ENCODE measurements at regions not wholly inside any gene's neighbourhood (a gene's known extent, or its start where the extent isn't known, plus 50 kb on each side); places are given as distances from the start of the nearest gene placed in this dataset.

GRCh38 chr12:118543651-118544050 is 167.3 kb downstream of the SUDS3 start:
- CTCF ChIA-PET (ENCODE audit: low intra/inter-chr PET ratio), result no interaction called here
- Histone ChIP-seq H3K79me2 (ENCODE audit: control insufficient read depth, insufficient read depth, low read length) (no peaks in the 10 kb centered on the region), H3K4me3 (no peak overlapping the region), H3K27ac (ENCODE audit: extremely low read depth, low read depth, low read length) (no peak overlapping the region), H2AFZ (ENCODE audit: low read depth, low read length) (no peak overlapping the region), H3K4me2 (ENCODE audit: insufficient read depth, low read length) (no peak overlapping the region), H3K9me1 (ENCODE audit: control insufficient read depth, insufficient read depth, low read length) (no peaks in the 10 kb centered on the region), H4K20me1 (replicated peaks; ENCODE audit: control insufficient read depth, insufficient read depth, low read length) (0 out of 2 replicates have a peak, but pooled peaks cover 3% of the 10 kb centered on the region), H3K4me1 (replicated peaks in 1 of 2; ENCODE audit: control insufficient read depth in 2 of 2, insufficient read depth in 2 of 2, low read length in 2 of 2) (no peaks in the 10 kb centered on the region; a peak in 1 of 5 replicates), H3K27me3 (ENCODE audit: control insufficient read depth in 2 of 2, insufficient read depth in 2 of 2, low read length in 2 of 2) (no peaks in the 10 kb centered on the region), H3K9ac (ENCODE audit: insufficient read depth in 1 of 2, low read depth in 2 of 2, low read length in 2 of 2) (no peak overlapping the region), H3K9me3 (replicated peaks; ENCODE audit: control insufficient read depth, insufficient read depth, low read depth, low read length) (no peaks in the 10 kb centered on the region), H3K36me3 (ENCODE audit: control insufficient read depth, insufficient read depth, low read length) (no peaks in the 10 kb centered on the region)
- BruUV-seq (replicated peaks), result no TSS peak
- ATAC-seq (no peak), FAIRE-seq (no peak), DNase-seq (ENCODE audit: extremely low read depth in 1 of 4, low spot score in 3 of 4) (no peak)
- intact Hi-C loops (cut with micrococcal nuclease), result no loop called here
- TF ChIP-seq CEBPG (CRISPR knock-in tag; IDR thresholded peaks at IDR 0.05) (no peak), CEBPG (tag; conservative IDR thresholded peaks at IDR 0.05 in 1 of 2, IDR thresholded peaks at IDR 0.05 in 1 of 2) (peak; percentile 28 to 31; a peak in 1 of 4 replicates)
- TF ChIP-seq, protein P1, sequence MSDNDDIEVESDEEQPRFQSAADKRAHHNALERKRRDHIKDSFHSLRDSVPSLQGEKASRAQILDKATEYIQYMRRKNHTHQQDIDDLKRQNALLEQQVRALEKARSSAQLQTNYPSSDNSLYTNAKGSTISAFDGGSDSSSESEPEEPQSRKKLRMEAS (CRISPR knock-in tag; IDR thresholded peaks at IDR 0.05), result no peak
- WGBS (ENCODE audit: insufficient coverage, low coverage, missing lambda C conversion rate), result 9% methylated on average over 4 of the region's 4 CpGs
- POLR2A ChIA-PET, result no interaction called here
- in situ Hi-C loops (cut with MboI), result no loop called here

GRCh38 chr12:118544569-118544968 is 168.2 kb downstream of the SUDS3 start:
- peak; percentile 61; the same call in 2 of the 3 replicates for ATAC-seq
- no peak overlapping the region for H3K9ac ChIP-seq (ENCODE audit: insufficient read depth in 1 of 2, low read depth in 2 of 2, low read length in 2 of 2)
- FAIRE-seq, result no peak
- no peak overlapping the region for H2AFZ ChIP-seq (ENCODE audit: low read depth, low read length)
- no peaks in the 10 kb centered on the region for H3K79me2 ChIP-seq (ENCODE audit: control insufficient read depth, insufficient read depth, low read length)
- in situ Hi-C loops (cut with MboI) (no loop called here), intact Hi-C loops (cut with micrococcal nuclease) (no loop called here)
- no TSS peak for BruUV-seq (replicated peaks)
- peak in 1 of 4 experiments; percentile 7 for DNase-seq (ENCODE audit: extremely low read depth in 1 of 4, low spot score in 3 of 4)
- POLR2A ChIA-PET, result interaction anchor here (0.5 kb wide), 1 partner anchor 438 kb away, joined by 3 read pairs; no protein-coding TSS in a partner anchor
- CTCF ChIA-PET (ENCODE audit: low intra/inter-chr PET ratio), result no interaction called here
- no peaks in the 10 kb centered on the region for H3K9me1 ChIP-seq (ENCODE audit: control insufficient read depth, insufficient read depth, low read length)
- no peaks in the 10 kb centered on the region for H4K20me1 ChIP-seq (replicated peaks; ENCODE audit: control insufficient read depth, insufficient read depth, low read length)
- 0% methylated on average over 1 of the region's 1 CpG for WGBS (ENCODE audit: insufficient coverage, low coverage, missing lambda C conversion rate)
- H3K4me2 ChIP-seq (ENCODE audit: insufficient read depth, low read length), result no peak overlapping the region
- H3K27me3 ChIP-seq (ENCODE audit: control insufficient read depth in 2 of 2, insufficient read depth in 2 of 2, low read length in 2 of 2), result no peaks in the 10 kb centered on the region
- H3K4me3 ChIP-seq, result no peak overlapping the region
- H3K27ac ChIP-seq (ENCODE audit: extremely low read depth, low read depth, low read length), result no peak overlapping the region
- no peaks in the 10 kb centered on the region; a peak in 1 of 5 replicates for H3K4me1 ChIP-seq (replicated peaks in 1 of 2; ENCODE audit: control insufficient read depth in 2 of 2, insufficient read depth in 2 of 2, low read length in 2 of 2)
- H3K9me3 ChIP-seq (replicated peaks; ENCODE audit: control insufficient read depth, insufficient read depth, low read depth, low read length), result no peaks in the 10 kb centered on the region
- H3K36me3 ChIP-seq (ENCODE audit: control insufficient read depth, insufficient read depth, low read length), result no peaks in the 10 kb centered on the region
- no peak for TF ChIP-seq ZC3H4 (CRISPR knock-in tag; IDR thresholded peaks at IDR 0.05; ENCODE audit: borderline replicate concordance)
- no peak for TF ChIP-seq GABPB1 (CRISPR knock-in tag; IDR thresholded peaks at IDR 0.05)
- no peak for TF ChIP-seq HDAC6 (IDR thresholded peaks at IDR 0.05; ENCODE audit: low read depth, low read length)
- peak; percentile 54; the same call in 1 of the 2 replicates for TF ChIP-seq ETV1 (tag; conservative IDR thresholded peaks at IDR 0.05; ENCODE audit: low read depth)
- no peak for TF ChIP-seq SRSF3 (IDR thresholded peaks at IDR 0.05; ENCODE audit: insufficient read depth, low read length)
- no peak for TF ChIP-seq BDP1 (IDR thresholded peaks at IDR 0.05; ENCODE audit: insufficient read depth, insufficient read length)
- TF ChIP-seq CREBBP (IDR thresholded peaks at IDR 0.05; ENCODE audit: low read depth, low read length), result no peak
- TF ChIP-seq ZNF282 (CRISPR knock-in tag; IDR thresholded peaks at IDR 0.05), result no peak
- TF ChIP-seq HCFC1 (IDR thresholded peaks at IDR 0.05; ENCODE audit: low read depth, low read length), result no peak
- TF ChIP-seq HNRNPL (IDR thresholded peaks at IDR 0.05; ENCODE audit: low read depth, low read length), result no peak
- TF ChIP-seq FOXK2 (conservative IDR thresholded peaks at IDR 0.05 in 1 of 2, IDR thresholded peaks at IDR 0.05 in 1 of 2; ENCODE audit: low read depth in 2 of 2), result no peak
- no peak for TF ChIP-seq CCAR2 (IDR thresholded peaks at IDR 0.05; ENCODE audit: low read depth, low read length)
- no peak for TF ChIP-seq ZNF3 (CRISPR knock-in tag; IDR thresholded peaks at IDR 0.05)
- TF ChIP-seq ZNF395 (CRISPR knock-in tag; IDR thresholded peaks at IDR 0.05), result no peak
